ENCODE measurements at regions not wholly inside any gene's neighbourhood (a gene's known extent, or its start where the extent isn't known, plus 50 kb on each side); places are given as distances from the start of the nearest gene placed in this dataset.

GRCh38 chr20:52379723-52380336, 188.3 kb upstream of the ZFP64 start:
- intact Hi-C loops (cut with micrococcal nuclease; ENCODE audit: unreplicated experiment): loop anchor here (1.0 to 5.0 kb wide), 3 partner anchors 68 to 253 kb away; no protein-coding TSS in a partner anchor
- Histone ChIP-seq H3K4me1 (ENCODE audit: control insufficient read depth, insufficient read depth, low read length) (no peaks in the 10 kb centered on the region), H3K27ac (ENCODE audit: low read length) (no peak overlapping the region), H3K27me3 (ENCODE audit: control insufficient read depth, insufficient read depth, low read length) (0 out of 2 replicates have a peak, but pooled peaks cover 2% of the 10 kb centered on the region), H3K36me3 (ENCODE audit: control insufficient read depth, insufficient read depth, low read length) (no peaks in the 10 kb centered on the region), H3K9me3 (ENCODE audit: control insufficient read depth, insufficient read depth, low read depth, low read length) (no peaks in the 10 kb centered on the region), H3K4me3 (ENCODE audit: low read depth in 2 of 2, low read length in 2 of 2) (no peak overlapping the region)
- ATAC-seq (no peak), DNase-seq (ENCODE audit: low read depth, low spot score) (peak; percentile 25)
- POLR2A ChIA-PET: no interaction called here
- in situ Hi-C loops (cut with HindIII; ENCODE audit: low pct_unique_long_range_greater_than_20kb, low sequenced_read_pairs): no loop called here
- no TSS peak for BruUV-seq (replicated peaks)
- TF ChIP-seq CTCF (IDR thresholded peaks at IDR 0.05) (peak; percentile 96), TCF7L2 (IDR thresholded peaks at IDR 0.05; ENCODE audit: low read depth, low read length) (no peak), REST (IDR thresholded peaks at IDR 0.05; ENCODE audit: insufficient read depth in 1 of 2, low read depth in 2 of 2, low read length in 1 of 2) (no peak), SIN3A (IDR thresholded peaks at IDR 0.05; ENCODE audit: borderline replicate concordance, insufficient read depth, low read depth, low read length) (no peak)
- CTCF ChIA-PET: no interaction called here

- no peak overlapping the region for H3K4me3 ChIP-seq (ENCODE audit: low read depth in 2 of 2, low read length in 2 of 2)
- H3K4me1 ChIP-seq (ENCODE audit: control insufficient read depth, insufficient read depth, low read length): no peaks in the 10 kb centered on the region
- TF ChIP-seq TCF7L2 (IDR thresholded peaks at IDR 0.05; ENCODE audit: low read depth, low read length) (no peak), REST (IDR thresholded peaks at IDR 0.05; ENCODE audit: insufficient read depth in 1 of 2, low read depth in 2 of 2, low read length in 1 of 2) (no peak), POLR2AphosphoS5 (IDR thresholded peaks at IDR 0.05; ENCODE audit: low read depth, low read length) (no peak), SIN3A (IDR thresholded peaks at IDR 0.05; ENCODE audit: borderline replicate concordance, insufficient read depth, low read depth, low read length) (no peak), CTCF (IDR thresholded peaks at IDR 0.05) (no peak)
- no peak for ATAC-seq
- ChIA-PET POLR2A (no interaction called here), CTCF (no interaction called here)
- H3K9me3 ChIP-seq (ENCODE audit: control insufficient read depth, insufficient read depth, low read depth, low read length): no peaks in the 10 kb centered on the region
- H3K36me3 ChIP-seq (ENCODE audit: control insufficient read depth, insufficient read depth, low read length): no peaks in the 10 kb centered on the region
- in situ Hi-C loops (cut with HindIII; ENCODE audit: low pct_unique_long_range_greater_than_20kb, low sequenced_read_pairs) (no loop called here), intact Hi-C loops (cut with micrococcal nuclease; ENCODE audit: unreplicated experiment) (no loop called here)
- no peaks in the 10 kb centered on the region for H3K27me3 ChIP-seq (ENCODE audit: control insufficient read depth, insufficient read depth, low read length)
- DNase-seq (ENCODE audit: low read depth, low spot score): no peak
- no peak overlapping the region for H3K27ac ChIP-seq (ENCODE audit: low read length)
- no TSS peak for BruUV-seq (replicated peaks)
These were observed 180.6 kb upstream of the ZFP64 start for GRCh38 chr20:52372169-52372568.
